DND-41 (cell line): ENCODE measurements at regions not wholly inside any gene's neighbourhood (a gene's known extent, or its start where the extent isn't known, plus 50 kb on each side); places are given as distances from the start of the nearest gene placed in this dataset.

ENCODE experiments used
- ATAC-seq: fragments of 200-7000 bp; cut with Tn5 transposase; 3 replicates; pipeline ENCODE4 v1.9.1; 2021; ENCODE audit warnings: low read depth; ENCODE audit not compliant: insufficient read depth
- DNase-seq: peaks from one replicate; pipeline ENCODE4 v3.0.0-alpha.2; 2020
- H2AFZ ChIP-seq: 2 replicates; pipeline ENCODE4 v1.6.0; 2012; ENCODE audit warnings: low read depth, low read length
- H3K27ac ChIP-seq: 2 replicates; pipeline ENCODE4 v1.5.1; 2012; ENCODE audit warnings: low read length, inconsistent platforms
- H3K27me3 ChIP-seq: fragments of 200-600 bp; sonication (generic); 2 replicates; pipeline ENCODE4 v1.6.0; 2012; ENCODE audit warnings: low read length, mild to moderate bottlenecking, inconsistent platforms; ENCODE audit not compliant: insufficient read depth, poor library complexity
- H3K36me3 ChIP-seq: 2 replicates; pipeline ENCODE4 v1.5.1; 2012; ENCODE audit warnings: low read length, inconsistent platforms; ENCODE audit not compliant: insufficient read depth
- H3K4me1 ChIP-seq: 2 replicates; pipeline ENCODE4 v1.5.1; 2012; ENCODE audit warnings: mild to moderate bottlenecking, low read length; ENCODE audit not compliant: insufficient read depth
- H3K4me2 ChIP-seq: 2 replicates; pipeline ENCODE4 v1.6.0; 2012; ENCODE audit warnings: mild to moderate bottlenecking, moderate library complexity, low read length, inconsistent platforms; ENCODE audit not compliant: insufficient read depth
- H3K4me3 ChIP-seq, 2 experiments: fragments of 200-600 bp in 1 of 2; shearing (Covaris generic) in 1 of 2; 2 replicates each; pipeline ENCODE4 v1.5.1; 2012 to 2016; ENCODE audit warnings: inconsistent platforms in 2 of 2, low read length in 2 of 2, mild to moderate bottlenecking in 2 of 2, low read depth in 1 of 2, moderate library complexity in 1 of 2
- H3K79me2 ChIP-seq: 2 replicates; pipeline ENCODE4 v1.6.0; 2012; ENCODE audit warnings: low read length, inconsistent platforms; ENCODE audit not compliant: insufficient read depth
- H3K9ac ChIP-seq: 2 replicates; pipeline ENCODE4 v1.6.0; 2012; ENCODE audit warnings: low read depth, mild to moderate bottlenecking, inconsistent platforms, low read length, moderate library complexity
- H3K9me3 ChIP-seq: 2 replicates; pipeline ENCODE4 v1.5.1; 2012; ENCODE audit warnings: low read length, moderate library complexity, mild to moderate bottlenecking, inconsistent platforms; ENCODE audit not compliant: insufficient read depth, severe bottlenecking
- H4K20me1 ChIP-seq: 2 replicates; pipeline ENCODE4 v1.6.0; 2012; ENCODE audit warnings: low read length; ENCODE audit not compliant: insufficient read depth
- CTCF ChIP-seq: IDR thresholded peaks from 2 replicates; pipeline ENCODE4 v1.5.1; 2012; ENCODE audit warnings: borderline replicate concordance, low read length, moderate library complexity, mild to moderate bottlenecking; ENCODE audit not compliant: poor library complexity, severe bottlenecking; ENCODE audit errors: extremely low read depth
- EZH2 ChIP-seq: IDR thresholded peaks from 3 replicates; pipeline ENCODE4 v1.6.1; 2012; ENCODE audit warnings: borderline replicate concordance, low read depth, mild to moderate bottlenecking, moderate library complexity, low read length, inconsistent platforms; ENCODE audit not compliant: severe bottlenecking

GRCh38 chr4:138804711-138805110, 210.9 kb upstream of the NOCT start:
- H3K4me1 ChIP-seq: no peaks in the 10 kb centered on the region
- H3K4me2 ChIP-seq: no peak overlapping the region
- H3K79me2 ChIP-seq: no peaks in the 10 kb centered on the region
- no peak overlapping the region for H2AFZ ChIP-seq
- no peaks in the 10 kb centered on the region for H3K36me3 ChIP-seq
- H3K9ac ChIP-seq: no peak overlapping the region
- DNase-seq: no peak
- no peak overlapping the region for H3K4me3 ChIP-seq
- ATAC-seq: no peak
- H3K9me3 ChIP-seq: no peaks in the 10 kb centered on the region
- TF ChIP-seq EZH2: no peak
- no peak for TF ChIP-seq CTCF
- peaks cover 7% of the 10 kb centered on the region for H3K27me3 ChIP-seq
- H3K27ac ChIP-seq: no peak overlapping the region
- H4K20me1 ChIP-seq: no peaks in the 10 kb centered on the region

- Histone ChIP-seq H3K36me3 (no peaks in the 10 kb centered on the region), H3K4me2 (no peak overlapping the region), H3K79me2 (no peaks in the 10 kb centered on the region), H3K4me3 (no peak overlapping the region), H3K9me3 (no peaks in the 10 kb centered on the region), H3K27me3 (peaks cover 7% of the 10 kb centered on the region), H3K27ac (no peak overlapping the region), H3K9ac (no peak overlapping the region), H3K4me1 (no peaks in the 10 kb centered on the region), H4K20me1 (no peaks in the 10 kb centered on the region), H2AFZ (no peak overlapping the region)
- DNase-seq (no peak), ATAC-seq (no peak)
- TF ChIP-seq EZH2 (no peak), CTCF (no peak)
These were observed 212.5 kb upstream of the NOCT start for GRCh38 chr4:138803051-138803450.

- no peak for DNase-seq
- TF ChIP-seq EZH2 (no peak), CTCF (no peak)
- ATAC-seq: no peak
These were observed 213.1 kb upstream of the NOCT start for GRCh38 chr4:138802499-138802898.

GRCh38 chr4:138800421-138800820, 215.2 kb upstream of the NOCT start:
- Histone ChIP-seq H3K4me3 (no peak overlapping the region), H2AFZ (no peak overlapping the region), H3K27me3 (peaks cover 7% of the 10 kb centered on the region), H4K20me1 (no peaks in the 10 kb centered on the region), H3K9ac (no peak overlapping the region), H3K27ac (no peak overlapping the region), H3K4me2 (no peak overlapping the region), H3K36me3 (no peaks in the 10 kb centered on the region), H3K79me2 (no peaks in the 10 kb centered on the region), H3K9me3 (no peaks in the 10 kb centered on the region), H3K4me1 (no peaks in the 10 kb centered on the region)
- TF ChIP-seq EZH2 (no peak), CTCF (no peak)
- no peak for ATAC-seq
- DNase-seq: no peak

More at GRCh38 chr4:138802499-138802898, 213.1 kb upstream of the NOCT start:
- Histone ChIP-seq H3K4me2 (no peak overlapping the region), H2AFZ (no peak overlapping the region), H3K4me1 (no peaks in the 10 kb centered on the region), H3K27me3 (peaks cover 7% of the 10 kb centered on the region), H4K20me1 (no peaks in the 10 kb centered on the region), H3K36me3 (no peaks in the 10 kb centered on the region), H3K27ac (no peak overlapping the region), H3K9ac (no peak overlapping the region), H3K79me2 (no peaks in the 10 kb centered on the region), H3K9me3 (no peaks in the 10 kb centered on the region), H3K4me3 (no peak overlapping the region)
